Astrocyte (in vitro differentiated cells and primary cell): ENCODE measurements at regions not wholly inside any gene's neighbourhood (a gene's known extent, or its start where the extent isn't known, plus 50 kb on each side); places are given as distances from the start of the nearest gene placed in this dataset.

Experiments used
- CTCF ChIP-seq: IDR thresholded peaks from 2 replicates; pipeline ENCODE4 v1.5.1; 2011; ENCODE audit warnings: low read depth, mild to moderate bottlenecking, inconsistent platforms, low read length, moderate library complexity; ENCODE audit not compliant: insufficient read depth
- EZH2 ChIP-seq: IDR thresholded peaks from 2 replicates; pipeline ENCODE4 v1.6.1; 2012; ENCODE audit warnings: mild to moderate bottlenecking, low read length, inconsistent platforms; ENCODE audit not compliant: insufficient read depth

GRCh38 chr9:115966660-115967059, 186.9 kb upstream of the PAPPA start:
- no peak for TF ChIP-seq CTCF
- TF ChIP-seq EZH2: no peak
